ENCODE measurements at regions not wholly inside any gene's neighbourhood (a gene's known extent, or its start where the extent isn't known, plus 50 kb on each side); places are given as distances from the start of the nearest gene placed in this dataset.

- intact Hi-C loops (cut with DNase I; ENCODE audit: low total_unique reads), result no loop called here
- no peaks in the 10 kb centered on the region for H3K36me3 ChIP-seq
- TF ChIP-seq POLR2A (IDR thresholded peaks at IDR 0.05) (no peak), POLR2AphosphoS5 (IDR thresholded peaks at IDR 0.05) (no peak), CTCF (IDR thresholded peaks at IDR 0.05) (no peak)
- no peaks in the 10 kb centered on the region for H3K4me1 ChIP-seq
- no peak overlapping the region for H3K27ac ChIP-seq
- peaks cover 0 to 33% of the 10 kb centered on the region in 2 donors for H3K9me3 ChIP-seq
- H3K27me3 ChIP-seq, result no peaks in the 10 kb centered on the region
- no peak for DNase-seq (ENCODE audit: low spot score in 2 of 2)
- no peak overlapping the region for H3K4me3 ChIP-seq
Measured at GRCh38 chr11:122062763-122063162, 53.3 kb downstream of the BLID start.

- Histone ChIP-seq H3K27ac (no peak overlapping the region), H3K27me3 (no peaks in the 10 kb centered on the region), H3K9me3 (peaks cover 0 to 25% of the 10 kb centered on the region in 2 donors), H3K4me1 (no peaks in the 10 kb centered on the region), H3K36me3 (no peaks in the 10 kb centered on the region), H3K4me3 (no peak overlapping the region)
- no peak for TF ChIP-seq POLR2AphosphoS5 (IDR thresholded peaks at IDR 0.05)
- TF ChIP-seq POLR2A (IDR thresholded peaks at IDR 0.05), result no peak
- no peak for TF ChIP-seq CTCF (IDR thresholded peaks at IDR 0.05)
- intact Hi-C loops (cut with DNase I; ENCODE audit: low total_unique reads), result no loop called here
- DNase-seq (ENCODE audit: low spot score in 2 of 2), result no peak
Measured at GRCh38 chr11:122059565-122059964, 56.5 kb downstream of the BLID start.

- no peak overlapping the region for H3K4me3 ChIP-seq
- no peaks in the 10 kb centered on the region for H3K36me3 ChIP-seq
- DNase-seq (ENCODE audit: low spot score in 2 of 2), result no peak
- H3K27ac ChIP-seq, result no peak overlapping the region
- H3K4me1 ChIP-seq, result no peaks in the 10 kb centered on the region
- no peak for TF ChIP-seq POLR2AphosphoS5 (IDR thresholded peaks at IDR 0.05)
- no peak for TF ChIP-seq POLR2A (IDR thresholded peaks at IDR 0.05)
- TF ChIP-seq CTCF (IDR thresholded peaks at IDR 0.05), result no peak
- peaks cover 0 to 8% of the 10 kb centered on the region in 2 donors for H3K9me3 ChIP-seq
- intact Hi-C loops (cut with DNase I; ENCODE audit: low total_unique reads), result no loop called here
- no peaks in the 10 kb centered on the region for H3K27me3 ChIP-seq
Measured at GRCh38 chr11:122050021-122050690, 65.9 kb downstream of the BLID start.

GRCh38 chr11:122048401-122048800, 67.6 kb downstream of the BLID start:
- TF ChIP-seq CTCF (IDR thresholded peaks at IDR 0.05) (no peak), POLR2A (IDR thresholded peaks at IDR 0.05) (no peak), POLR2AphosphoS5 (IDR thresholded peaks at IDR 0.05) (no peak)
- H3K36me3 ChIP-seq, result no peaks in the 10 kb centered on the region
- peaks cover 0 to 8% of the 10 kb centered on the region in 2 donors for H3K9me3 ChIP-seq
- no peaks in the 10 kb centered on the region for H3K4me1 ChIP-seq
- H3K27me3 ChIP-seq, result no peaks in the 10 kb centered on the region
- H3K27ac ChIP-seq, result no peak overlapping the region
- intact Hi-C loops (cut with DNase I; ENCODE audit: low total_unique reads), result no loop called here
- no peak for DNase-seq (ENCODE audit: low spot score in 2 of 2)
- H3K4me3 ChIP-seq, result no peak overlapping the region

GRCh38 chr11:122046846-122047245, 69.2 kb downstream of the BLID start:
- no peak for TF ChIP-seq CTCF (IDR thresholded peaks at IDR 0.05)
- no peak for TF ChIP-seq POLR2A (IDR thresholded peaks at IDR 0.05)
- TF ChIP-seq POLR2AphosphoS5 (IDR thresholded peaks at IDR 0.05), result no peak
- H3K27ac ChIP-seq, result no peak overlapping the region
- H3K4me3 ChIP-seq, result no peak overlapping the region
- no peak for DNase-seq (ENCODE audit: low spot score in 2 of 2)
- H3K36me3 ChIP-seq, result no peaks in the 10 kb centered on the region
- no peaks in the 10 kb centered on the region for H3K27me3 ChIP-seq
- intact Hi-C loops (cut with DNase I; ENCODE audit: low total_unique reads), result no loop called here
- no peaks in the 10 kb centered on the region for H3K4me1 ChIP-seq
- peaks cover 0 to 3% of the 10 kb centered on the region in 2 donors for H3K9me3 ChIP-seq

Measured in breast epithelium (tissue), 4 donors.